HG02981 (cell line): ENCODE measurements at regions not wholly inside any gene's neighbourhood (a gene's known extent, or its start where the extent isn't known, plus 50 kb on each side); places are given as distances from the start of the nearest gene placed in this dataset.
"Not testable (repeated sequence)": the region's sequence is repeated elsewhere in the genome, so short reads cannot be mapped to it uniquely, and the experiment has no call there.

Experiments used
- ATAC-seq: cut with Tn5 transposase; IDR thresholded peaks from one replicate; pipeline ENCODE4 v1.9.1; 2021; ENCODE audit warnings: mild to moderate bottlenecking, moderate library complexity; ENCODE audit not compliant: unreplicated experiment

GRCh38 chrX:106220177-106220576, 52.1 kb downstream of the PWWP3B start:
- no peak for ATAC-seq

- ATAC-seq, result no peak
These were observed 75.3 kb downstream of the PWWP3B start for GRCh38 chrX:106243376-106243775.

GRCh38 chrX:106246511-106246910, 78.4 kb downstream of the PWWP3B start:
- ATAC-seq, result no peak

GRCh38 chrX:106247162-106247561, 79.1 kb downstream of the PWWP3B start:
- ATAC-seq, result no peak

GRCh38 chrX:106249706-106250379, 81.7 kb downstream of the PWWP3B start:
- ATAC-seq, result no peak

GRCh38 chrX:106263817-106264216, 95.7 kb downstream of the PWWP3B start:
- ATAC-seq, result no peak

GRCh38 chrX:106273947-106274587, 106.0 kb downstream of the PWWP3B start:
- not testable (repeated sequence) for ATAC-seq

- ATAC-seq, result not testable (repeated sequence)
These were observed 107.1 kb downstream of the PWWP3B start for GRCh38 chrX:106275172-106275571.

GRCh38 chrX:106278951-106279350, 110.8 kb downstream of the PWWP3B start:
- no peak for ATAC-seq

- ATAC-seq, result no peak
These were observed 113.3 kb downstream of the PWWP3B start for GRCh38 chrX:106281383-106281782.

- ATAC-seq, result no peak
These were observed 115.7 kb downstream of the PWWP3B start for GRCh38 chrX:106283841-106284240.

- ATAC-seq, result no peak
These were observed 116.4 kb downstream of the PWWP3B start for GRCh38 chrX:106284431-106285025.

GRCh38 chrX:106286053-106286650, 118.0 kb downstream of the PWWP3B start:
- ATAC-seq, result no peak

- not testable (repeated sequence) for ATAC-seq
These were observed 122.7 kb downstream of the PWWP3B start for GRCh38 chrX:106290778-106291177.

- ATAC-seq, result not testable (repeated sequence)
These were observed 123.8 kb downstream of the PWWP3B start for GRCh38 chrX:106291779-106292390.

GRCh38 chrX:106300239-106300638, 132.1 kb downstream of the PWWP3B start:
- no peak for ATAC-seq

- no peak for ATAC-seq
These were observed 132.6 kb downstream of the PWWP3B start for GRCh38 chrX:106300656-106301055.

GRCh38 chrX:106302304-106302703, 134.2 kb downstream of the PWWP3B start:
- no peak for ATAC-seq

GRCh38 chrX:106306391-106306947, 138.4 kb downstream of the PWWP3B start:
- ATAC-seq, result no peak

- no peak for ATAC-seq
These were observed 155.3 kb downstream of the PWWP3B start for GRCh38 chrX:106323357-106323756.

- ATAC-seq, result no peak
These were observed 163.5 kb downstream of the PWWP3B start for GRCh38 chrX:106331606-106332005.
